HEK293 (cell line): ENCODE measurements at regions not wholly inside any gene's neighbourhood (a gene's known extent, or its start where the extent isn't known, plus 50 kb on each side); places are given as distances from the start of the nearest gene placed in this dataset.

Source experiments
- CTCF ChIP-seq: fragments of 450-650 bp; formaldehyde crosslinking; IDR thresholded peaks from 2 replicates; pipeline ENCODE4 v1.5.1; 2016; ENCODE audit warnings: missing biosample characterization, missing genetic modification characterization
- ZNF510 ChIP-seq: fragments of 450-650 bp; formaldehyde crosslinking; IDR thresholded peaks from 2 replicates; pipeline ENCODE4 v1.5.1; 2018; ENCODE audit warnings: mild to moderate bottlenecking, missing genetic modification characterization, missing biosample characterization; ENCODE audit not compliant: insufficient replicate concordance

GRCh38 chr16:85276721-85277120 lies 164.4 kb upstream of the CIBAR2 start:
- TF ChIP-seq ZNF510: no peak
- TF ChIP-seq CTCF (tag by site-specific recombination): no peak
